ENCODE measurements at regions not wholly inside any gene's neighbourhood (a gene's known extent, or its start where the extent isn't known, plus 50 kb on each side); places are given as distances from the start of the nearest gene placed in this dataset.

DNA sequence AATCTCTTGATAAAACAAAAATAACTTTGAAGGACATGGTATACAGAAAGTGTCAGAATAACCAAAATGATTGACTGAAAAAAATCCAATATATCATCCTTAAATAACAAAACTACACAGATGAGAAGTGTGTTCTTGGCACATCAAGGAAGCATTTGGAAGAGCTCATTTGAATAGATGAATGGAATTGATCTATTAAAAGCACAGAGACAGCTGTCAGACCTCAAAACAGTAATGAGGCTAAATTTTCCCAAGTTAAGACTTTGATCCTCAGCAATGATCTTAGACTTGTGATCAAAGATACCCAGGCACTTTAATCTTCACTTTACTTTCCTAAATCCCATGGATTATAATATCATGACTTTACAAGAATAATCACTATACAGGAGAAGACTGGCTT is 395.4 kb upstream of the NFE2L3 start:
- Histone ChIP-seq H3K79me2 (ENCODE audit: insufficient read depth, low read length) (no peaks in the 10 kb centered on the region), H3K9ac (ENCODE audit: low read length) (no peak overlapping the region), H4K20me1 (ENCODE audit: insufficient read depth) (no peaks in the 10 kb centered on the region), H3K27me3 (ENCODE audit: insufficient read depth, low read length) (peaks cover 57% of the 10 kb centered on the region), H3K9me3 (ENCODE audit: control insufficient read depth in 1 of 2, insufficient read depth in 1 of 2, low read depth in 1 of 2, low read length in 2 of 2) (no peaks in the 10 kb centered on the region), H3K9me2 (ENCODE audit: insufficient read depth) (no peaks in the 10 kb centered on the region), H3K4me1 (ENCODE audit: control insufficient read depth in 1 of 2, insufficient read depth in 2 of 2, low read length in 2 of 2) (no peaks in the 10 kb centered on the region), H2AFZ (ENCODE audit: low read depth, low read length, poor library complexity, severe bottlenecking) (no peak overlapping the region), H3K4me2 (ENCODE audit: low read length) (no peak overlapping the region), H3K36me3 (ENCODE audit: control insufficient read depth in 1 of 2, insufficient read depth in 2 of 2, low read length in 2 of 2) (no peaks in the 10 kb centered on the region), H3K4me3 (replicated peaks in 1 of 2; ENCODE audit: low read depth in 1 of 2, low read length in 2 of 2) (no peak overlapping the region), H3K27ac (ENCODE audit: low read depth, low read length) (no peak overlapping the region)
- intact Hi-C loops (cut with micrococcal nuclease) = no loop called here
- ATAC-seq (no peak), DNase-seq (ENCODE audit: low read depth, low spot score) (no peak)
- no TSS peak for BruUV-seq (replicated peaks)
- POLR2A ChIA-PET = no interaction called here
- RAD21 ChIA-PET (ENCODE audit: low non-redundant PET in 1 of 2, low total read pairs in 2 of 2, uncharacterized antibody in 2 of 2, unreplicated experiment in 2 of 2) = no interaction called here
- TF ChIP-seq ZFX (IDR thresholded peaks at IDR 0.05) (no peak), POLR2AphosphoS5 (IDR thresholded peaks at IDR 0.05; ENCODE audit: low read depth, low read length) (no peak), CEBPB (IDR thresholded peaks at IDR 0.05; ENCODE audit: low read depth) (no peak), POLR2A (IDR thresholded peaks at IDR 0.05; ENCODE audit: borderline replicate concordance, extremely low read depth, insufficient read depth, insufficient read length) (no peak)
- CTCF ChIA-PET = no interaction called here

DNA sequence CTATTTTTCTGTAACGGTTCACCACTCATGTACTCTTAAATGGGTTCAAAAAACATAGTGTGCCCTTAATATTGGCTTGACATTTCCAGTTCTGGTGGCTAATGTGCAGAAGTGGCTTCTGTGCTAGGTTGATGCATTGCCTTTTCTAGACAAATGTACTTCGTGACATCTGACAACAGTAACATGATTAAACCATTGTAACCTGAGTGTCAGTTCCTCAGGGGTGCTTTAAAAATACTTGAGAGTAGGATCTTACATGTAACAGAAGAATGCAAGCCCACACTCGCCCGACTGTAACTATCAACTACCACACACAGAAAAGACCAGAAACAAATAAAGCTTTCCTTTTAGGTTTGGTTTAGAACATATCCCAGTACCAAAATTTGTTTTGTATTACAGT is 393.4 kb upstream of the NFE2L3 start:
- no peak for ATAC-seq
- BruUV-seq (replicated peaks) = no TSS peak
- CTCF ChIA-PET = no interaction called here
- Histone ChIP-seq H3K27ac (ENCODE audit: low read depth, low read length) (no peak overlapping the region), H3K9me3 (ENCODE audit: control insufficient read depth in 1 of 2, insufficient read depth in 1 of 2, low read depth in 1 of 2, low read length in 2 of 2) (no peaks in the 10 kb centered on the region), H3K4me3 (replicated peaks in 1 of 2; ENCODE audit: low read depth in 1 of 2, low read length in 2 of 2) (no peak overlapping the region), H3K79me2 (ENCODE audit: insufficient read depth, low read length) (no peaks in the 10 kb centered on the region), H4K20me1 (ENCODE audit: insufficient read depth) (no peaks in the 10 kb centered on the region), H3K4me1 (ENCODE audit: control insufficient read depth in 1 of 2, insufficient read depth in 2 of 2, low read length in 2 of 2) (no peaks in the 10 kb centered on the region), H2AFZ (ENCODE audit: low read depth, low read length, poor library complexity, severe bottlenecking) (no peak overlapping the region), H3K27me3 (ENCODE audit: insufficient read depth, low read length) (peaks cover 44% of the 10 kb centered on the region), H3K9ac (ENCODE audit: low read length) (no peak overlapping the region), H3K36me3 (ENCODE audit: control insufficient read depth in 1 of 2, insufficient read depth in 2 of 2, low read length in 2 of 2) (no peaks in the 10 kb centered on the region), H3K4me2 (ENCODE audit: low read length) (no peak overlapping the region), H3K9me2 (ENCODE audit: insufficient read depth) (no peaks in the 10 kb centered on the region)
- RAD21 ChIA-PET (ENCODE audit: low non-redundant PET in 1 of 2, low total read pairs in 2 of 2, uncharacterized antibody in 2 of 2, unreplicated experiment in 2 of 2) = no interaction called here
- no peak for DNase-seq (ENCODE audit: low read depth, low spot score)
- TF ChIP-seq POLR2AphosphoS5 (IDR thresholded peaks at IDR 0.05; ENCODE audit: low read depth, low read length) (no peak), JUND (IDR thresholded peaks at IDR 0.05) (no peak), SP1 (IDR thresholded peaks at IDR 0.05; ENCODE audit: low read depth) (no peak), SIN3A (IDR thresholded peaks at IDR 0.05; ENCODE audit: low read depth) (no peak), TCF7L2 (IDR thresholded peaks at IDR 0.05; ENCODE audit: borderline replicate concordance, extremely low read depth, insufficient read depth, insufficient read length) (no peak), SRF (IDR thresholded peaks at IDR 0.05; ENCODE audit: low read depth) (no peak), ZFX (IDR thresholded peaks at IDR 0.05) (no peak), RAD21 (IDR thresholded peaks at IDR 0.05; ENCODE audit: low read depth) (no peak), EZH2 (IDR thresholded peaks at IDR 0.05) (no peak), ZNF274 (IDR thresholded peaks at IDR 0.05; ENCODE audit: low read depth, low read length) (no peak), ELF1 (IDR thresholded peaks at IDR 0.05; ENCODE audit: borderline replicate concordance, low read depth) (no peak), CBX3 (IDR thresholded peaks at IDR 0.05; ENCODE audit: low read depth) (no peak)
- TF ChIP-seq, protein P1, sequence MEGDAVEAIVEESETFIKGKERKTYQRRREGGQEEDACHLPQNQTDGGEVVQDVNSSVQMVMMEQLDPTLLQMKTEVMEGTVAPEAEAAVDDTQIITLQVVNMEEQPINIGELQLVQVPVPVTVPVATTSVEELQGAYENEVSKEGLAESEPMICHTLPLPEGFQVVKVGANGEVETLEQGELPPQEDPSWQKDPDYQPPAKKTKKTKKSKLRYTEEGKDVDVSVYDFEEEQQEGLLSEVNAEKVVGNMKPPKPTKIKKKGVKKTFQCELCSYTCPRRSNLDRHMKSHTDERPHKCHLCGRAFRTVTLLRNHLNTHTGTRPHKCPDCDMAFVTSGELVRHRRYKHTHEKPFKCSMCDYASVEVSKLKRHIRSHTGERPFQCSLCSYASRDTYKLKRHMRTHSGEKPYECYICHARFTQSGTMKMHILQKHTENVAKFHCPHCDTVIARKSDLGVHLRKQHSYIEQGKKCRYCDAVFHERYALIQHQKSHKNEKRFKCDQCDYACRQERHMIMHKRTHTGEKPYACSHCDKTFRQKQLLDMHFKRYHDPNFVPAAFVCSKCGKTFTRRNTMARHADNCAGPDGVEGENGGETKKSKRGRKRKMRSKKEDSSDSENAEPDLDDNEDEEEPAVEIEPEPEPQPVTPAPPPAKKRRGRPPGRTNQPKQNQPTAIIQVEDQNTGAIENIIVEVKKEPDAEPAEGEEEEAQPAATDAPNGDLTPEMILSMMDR (IDR thresholded peaks at IDR 0.05 in 2 of 3, conservative IDR thresholded peaks at IDR 0.05 in 1 of 3; ENCODE audit: borderline replicate concordance in 1 of 3, insufficient read depth in 1 of 3, low read depth in 2 of 3, low read length in 2 of 3) = no peak
- TF ChIP-seq, protein P2, sequence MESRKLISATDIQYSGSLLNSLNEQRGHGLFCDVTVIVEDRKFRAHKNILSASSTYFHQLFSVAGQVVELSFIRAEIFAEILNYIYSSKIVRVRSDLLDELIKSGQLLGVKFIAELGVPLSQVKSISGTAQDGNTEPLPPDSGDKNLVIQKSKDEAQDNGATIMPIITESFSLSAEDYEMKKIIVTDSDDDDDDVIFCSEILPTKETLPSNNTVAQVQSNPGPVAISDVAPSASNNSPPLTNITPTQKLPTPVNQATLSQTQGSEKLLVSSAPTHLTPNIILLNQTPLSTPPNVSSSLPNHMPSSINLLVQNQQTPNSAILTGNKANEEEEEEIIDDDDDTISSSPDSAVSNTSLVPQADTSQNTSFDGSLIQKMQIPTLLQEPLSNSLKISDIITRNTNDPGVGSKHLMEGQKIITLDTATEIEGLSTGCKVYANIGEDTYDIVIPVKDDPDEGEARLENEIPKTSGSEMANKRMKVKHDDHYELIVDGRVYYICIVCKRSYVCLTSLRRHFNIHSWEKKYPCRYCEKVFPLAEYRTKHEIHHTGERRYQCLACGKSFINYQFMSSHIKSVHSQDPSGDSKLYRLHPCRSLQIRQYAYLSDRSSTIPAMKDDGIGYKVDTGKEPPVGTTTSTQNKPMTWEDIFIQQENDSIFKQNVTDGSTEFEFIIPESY (IDR thresholded peaks at IDR 0.05; ENCODE audit: extremely low read depth, insufficient replicate concordance, low read length) = no peak
- POLR2A ChIA-PET = no interaction called here
- intact Hi-C loops (cut with micrococcal nuclease) = no loop called here

Measured in HCT116 (cell line).